Loucy (cell line): ENCODE measurements at regions not wholly inside any gene's neighbourhood (a gene's known extent, or its start where the extent isn't known, plus 50 kb on each side); places are given as distances from the start of the nearest gene placed in this dataset.

Source experiments
- CTCF ChIP-seq: fragments of 200-600 bp; sonication (generic); conservative IDR thresholded peaks from 2 replicates; pipeline ENCODE4 v1.5.1; 2014; ENCODE audit warnings: mild to moderate bottlenecking, antibody characterized with exemption, low read length
- EZH2phosphoT487 ChIP-seq: fragments of 200-600 bp; IDR thresholded peaks from 2 replicates; pipeline ENCODE4 v1.6.1; 2018; ENCODE audit warnings: antibody characterized with exemption, mild to moderate bottlenecking, moderate library complexity, borderline replicate concordance

- no peak for TF ChIP-seq CTCF
- no peak for TF ChIP-seq EZH2phosphoT487
Observed at GRCh38 chr3:115518100-115518852, 105.0 kb upstream of the GAP43 start.
